Cardiac muscle cell (in vitro differentiated cells and primary cell): ENCODE measurements at regions not wholly inside any gene's neighbourhood (a gene's known extent, or its start where the extent isn't known, plus 50 kb on each side); places are given as distances from the start of the nearest gene placed in this dataset.

Experiments
- DNase-seq, 2 donors: peaks; one replicate each; pipeline versions ENCODE4 v3.0.0 to v3.0.0-alpha.2; 2010 to 2017; ENCODE audit warnings: low read depth in 1 of 2, low spot score in 1 of 2
- H3K27ac ChIP-seq: fragments of 200-600 bp; sonication (generic); 2 replicates; pipeline ENCODE4 v1.5.1; 2016
- H3K27me3 ChIP-seq: fragments of 200-600 bp; sonication (generic); 2 replicates; pipeline ENCODE4 v1.6.0; 2016; ENCODE audit warnings: control low read depth
- H3K36me3 ChIP-seq: fragments of 200-600 bp; sonication (generic); 2 replicates; pipeline ENCODE4 v1.5.1; 2016; ENCODE audit warnings: control low read depth
- H3K4me1 ChIP-seq: fragments of 200-600 bp; sonication (generic); 2 replicates; pipeline ENCODE4 v1.8.1; 2017; ENCODE audit warnings: low read depth, mild to moderate bottlenecking, mixed run types
- H3K4me3 ChIP-seq: fragments of 200-600 bp; sonication (generic); 2 replicates; pipeline ENCODE4 v1.5.1; 2016; ENCODE audit warnings: mild to moderate bottlenecking
- H3K9me3 ChIP-seq: fragments of 200-600 bp; sonication (generic); 2 replicates; pipeline ENCODE4 v1.5.1; 2017; ENCODE audit warnings: low read depth, mild to moderate bottlenecking, control low read depth
- CTCF ChIP-seq: IDR thresholded peaks from 2 replicates; pipeline ENCODE4 v1.5.1; 2012; ENCODE audit warnings: low read depth, mild to moderate bottlenecking, low read length

GRCh38 chr17:33387406-33387805, 94.3 kb upstream of the ASIC2 start:
- Histone ChIP-seq H3K27ac (no peak overlapping the region), H3K36me3 (no peaks in the 10 kb centered on the region), H3K9me3 (no peaks in the 10 kb centered on the region), H3K4me3 (no peak overlapping the region), H3K4me1 (no peaks in the 10 kb centered on the region), H3K27me3 (no peaks in the 10 kb centered on the region)
- no peak for TF ChIP-seq CTCF
- no peak for DNase-seq

- no peaks in the 10 kb centered on the region for H3K27me3 ChIP-seq
- H3K4me1 ChIP-seq: no peaks in the 10 kb centered on the region
- TF ChIP-seq CTCF: no peak
- no peaks in the 10 kb centered on the region for H3K36me3 ChIP-seq
- H3K4me3 ChIP-seq: no peak overlapping the region
- H3K27ac ChIP-seq: no peak overlapping the region
- peak in 1 of 2 donors; percentile 50 for DNase-seq
- no peaks in the 10 kb centered on the region for H3K9me3 ChIP-seq
These were observed 96.5 kb upstream of the ASIC2 start for GRCh38 chr17:33389504-33390135.

- DNase-seq: peak in 1 of 2 donors; percentile 55
- Histone ChIP-seq H3K36me3 (no peaks in the 10 kb centered on the region), H3K4me1 (no peaks in the 10 kb centered on the region), H3K27ac (no peak overlapping the region), H3K4me3 (no peak overlapping the region), H3K27me3 (no peaks in the 10 kb centered on the region), H3K9me3 (no peaks in the 10 kb centered on the region)
- no peak for TF ChIP-seq CTCF
These were observed 97.5 kb upstream of the ASIC2 start for GRCh38 chr17:33390479-33391176.

GRCh38 chr17:33396818-33397217, 103.7 kb upstream of the ASIC2 start:
- Histone ChIP-seq H3K27ac (no peak overlapping the region), H3K27me3 (no peaks in the 10 kb centered on the region), H3K4me1 (no peaks in the 10 kb centered on the region), H3K4me3 (no peak overlapping the region), H3K9me3 (no peaks in the 10 kb centered on the region), H3K36me3 (no peaks in the 10 kb centered on the region)
- no peak for TF ChIP-seq CTCF
- no peak for DNase-seq

GRCh38 chr17:33398386-33398785, 105.3 kb upstream of the ASIC2 start:
- Histone ChIP-seq H3K4me3 (no peak overlapping the region), H3K27me3 (no peaks in the 10 kb centered on the region), H3K36me3 (no peaks in the 10 kb centered on the region), H3K4me1 (no peaks in the 10 kb centered on the region), H3K27ac (no peak overlapping the region), H3K9me3 (no peaks in the 10 kb centered on the region)
- DNase-seq: no peak
- TF ChIP-seq CTCF: no peak
